Effector memory CD4-positive, alpha-beta T cell (primary cell): ENCODE measurements at regions not wholly inside any gene's neighbourhood (a gene's known extent, or its start where the extent isn't known, plus 50 kb on each side); places are given as distances from the start of the nearest gene placed in this dataset.
"Not testable (repeated sequence)": the region's sequence is repeated elsewhere in the genome, so short reads cannot be mapped to it uniquely, and the experiment has no call there.

Experiments
- DNase-seq, 3 donors: peaks; one replicate each; pipeline ENCODE4 v3.0.0-alpha.2; 2020
- H3K27ac ChIP-seq: 2 replicates; pipeline ENCODE4 v1.7.0; 2013; ENCODE audit warnings: mild to moderate bottlenecking, low read length, moderate library complexity; ENCODE audit not compliant: insufficient read depth, poor library complexity, severe bottlenecking
- H3K27me3 ChIP-seq: replicated peaks from 2 replicates; pipeline ENCODE4 v1.7.0; 2013; ENCODE audit warnings: mild to moderate bottlenecking, low read length; ENCODE audit not compliant: insufficient read depth, control insufficient read depth, poor library complexity, severe bottlenecking
- H3K36me3 ChIP-seq: 2 replicates; pipeline ENCODE4 v1.7.0; 2013; ENCODE audit warnings: mild to moderate bottlenecking, low read length, moderate library complexity; ENCODE audit not compliant: control insufficient read depth, insufficient read depth
- H3K4me1 ChIP-seq: 2 replicates; pipeline ENCODE4 v1.7.0; 2013; ENCODE audit warnings: low read length, mild to moderate bottlenecking; ENCODE audit not compliant: control insufficient read depth, insufficient read depth, poor library complexity, severe bottlenecking
- H3K4me3 ChIP-seq: 2 replicates; pipeline ENCODE4 v1.7.0; 2013; ENCODE audit warnings: low read length, low read depth, mild to moderate bottlenecking; ENCODE audit not compliant: insufficient read depth, poor library complexity, severe bottlenecking
- H3K9me3 ChIP-seq: 2 replicates; pipeline ENCODE4 v1.7.0; 2013; ENCODE audit warnings: mild to moderate bottlenecking, low read length, moderate library complexity; ENCODE audit not compliant: control insufficient read depth

GRCh38 chr9:42239445-42240260 lies 56.2 kb downstream of the SPATA31A6 start:
- H3K27me3 ChIP-seq, H3K9me3 ChIP-seq, H3K4me3 ChIP-seq, H3K36me3 ChIP-seq, DNase-seq, H3K27ac ChIP-seq, H3K4me1 ChIP-seq: not testable (repeated sequence)

DNA sequence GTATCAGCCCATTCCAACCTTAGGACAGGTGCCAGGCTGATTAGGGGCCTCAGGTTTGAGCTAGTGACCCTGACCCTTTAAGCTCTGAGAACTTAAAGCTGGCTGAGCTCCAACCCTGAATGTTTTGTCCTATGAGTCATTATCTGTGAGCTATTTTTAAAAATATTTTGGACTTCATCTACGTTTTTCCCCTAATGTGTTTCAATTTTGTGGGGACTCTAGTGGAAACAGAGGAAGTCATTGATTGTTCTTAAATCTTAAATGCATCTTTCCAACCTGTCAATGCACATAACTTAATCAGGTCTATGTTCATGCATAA lies 56.8 kb downstream of the SPATA31A6 start:
- not testable (repeated sequence) for H3K4me3 ChIP-seq, H3K4me1 ChIP-seq, H3K9me3 ChIP-seq, H3K27me3 ChIP-seq, DNase-seq, H3K27ac ChIP-seq, H3K36me3 ChIP-seq

DNA sequence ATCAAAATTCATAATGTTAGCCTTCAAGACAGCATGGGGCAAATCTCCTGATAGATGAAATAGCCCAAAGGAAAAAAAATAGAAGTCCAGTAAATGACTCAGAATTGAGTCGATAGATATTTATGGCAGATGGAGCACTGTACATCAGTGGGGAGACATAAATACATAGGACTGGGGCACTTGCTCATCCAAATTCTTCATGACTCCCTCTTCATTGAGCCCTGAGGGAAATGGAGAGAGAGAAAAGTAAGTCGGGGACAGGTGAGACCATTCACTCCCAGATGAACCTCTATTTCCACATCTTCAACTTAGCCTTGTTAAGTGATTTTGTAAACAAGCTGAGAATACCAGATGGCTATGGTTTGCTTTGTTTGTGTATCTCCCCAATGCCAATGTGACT lies 59.8 kb downstream of the SPATA31A6 start:
- H3K4me1 ChIP-seq, H3K36me3 ChIP-seq, H3K27ac ChIP-seq, H3K27me3 ChIP-seq, H3K9me3 ChIP-seq, DNase-seq, H3K4me3 ChIP-seq: not testable (repeated sequence)

DNA sequence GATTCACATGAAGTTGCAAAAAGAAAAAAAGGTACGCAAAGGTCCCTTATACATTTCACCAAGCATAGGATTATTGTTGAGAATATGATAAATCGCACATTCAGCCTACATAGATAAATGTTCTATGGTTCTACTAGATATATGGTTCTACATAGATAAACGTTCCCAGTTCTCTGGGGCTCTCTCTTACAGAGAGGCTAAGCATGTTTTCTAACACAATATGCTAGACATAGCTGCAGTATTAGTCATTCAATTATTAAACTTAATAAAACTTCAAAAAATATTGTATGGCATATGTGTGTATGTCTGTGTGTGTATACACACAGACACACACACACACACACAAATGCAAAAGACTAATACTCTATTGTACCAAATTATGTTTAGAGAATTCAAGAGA lies 60.4 kb downstream of the SPATA31A6 start:
- H3K4me3 ChIP-seq, H3K9me3 ChIP-seq, H3K27ac ChIP-seq, H3K4me1 ChIP-seq, H3K36me3 ChIP-seq, DNase-seq, H3K27me3 ChIP-seq: not testable (repeated sequence)

GRCh38 chr9:42268729-42269128 lies 85.3 kb downstream of the SPATA31A6 start:
- not testable (repeated sequence) for H3K4me3 ChIP-seq, H3K36me3 ChIP-seq, H3K9me3 ChIP-seq, H3K27ac ChIP-seq, DNase-seq, H3K27me3 ChIP-seq, H3K4me1 ChIP-seq

GRCh38 chr9:42269171-42269570 lies 85.7 kb downstream of the SPATA31A6 start:
- H3K4me3 ChIP-seq, DNase-seq, H3K36me3 ChIP-seq, H3K27ac ChIP-seq, H3K4me1 ChIP-seq, H3K9me3 ChIP-seq, H3K27me3 ChIP-seq: not testable (repeated sequence)

DNA sequence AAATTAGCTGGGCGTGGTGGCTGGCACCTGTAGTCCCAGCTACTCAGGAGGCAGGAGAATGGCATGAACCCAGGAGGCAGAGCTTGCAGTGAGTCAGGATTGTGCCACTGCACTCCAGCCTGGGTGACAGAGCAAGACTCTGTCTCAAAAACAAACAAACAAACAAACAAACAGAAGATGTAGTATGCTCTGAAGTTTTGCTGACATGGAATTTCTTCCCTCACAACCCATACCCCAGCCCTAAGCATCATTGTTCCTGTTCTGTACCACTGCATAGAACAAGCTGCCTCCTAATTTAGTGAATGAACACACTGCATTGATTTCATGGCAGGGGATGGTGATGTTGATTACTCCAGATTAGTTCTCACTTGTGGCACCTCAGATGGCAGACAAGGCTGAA lies 89.7 kb downstream of the SPATA31A6 start:
- H3K4me3 ChIP-seq, H3K36me3 ChIP-seq, H3K27me3 ChIP-seq, DNase-seq, H3K4me1 ChIP-seq, H3K27ac ChIP-seq, H3K9me3 ChIP-seq: not testable (repeated sequence)

DNA sequence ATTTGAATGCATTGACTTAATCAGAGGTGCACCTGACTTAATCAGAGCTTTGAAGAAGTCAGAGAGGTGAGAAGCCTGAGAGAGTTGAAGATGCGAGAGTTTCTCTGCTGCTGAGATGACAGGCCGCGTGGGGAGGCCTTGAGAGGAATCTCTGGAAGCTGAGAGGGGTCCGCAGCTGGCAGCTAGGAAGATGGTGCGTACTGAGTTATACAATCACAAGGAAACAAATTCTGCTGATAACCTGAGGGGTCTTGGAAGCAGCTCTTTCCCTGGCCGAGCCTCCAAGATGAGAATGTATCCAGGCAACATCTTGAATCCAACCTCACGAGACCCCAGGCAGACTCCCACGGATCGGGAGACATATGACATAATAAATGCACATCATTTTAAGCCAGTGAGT lies 91.7 kb downstream of the SPATA31A6 start:
- Histone ChIP-seq H3K4me1 (no peaks in the 10 kb centered on the region), H3K9me3 (no peaks in the 10 kb centered on the region), H3K27me3 (no peaks in the 10 kb centered on the region), H3K4me3 (no peak overlapping the region), H3K36me3 (no peaks in the 10 kb centered on the region), H3K27ac (no peak overlapping the region)
- no peak for DNase-seq

GRCh38 chr9:42282531-42283178 lies 99.2 kb downstream of the SPATA31A6 start:
- not testable (repeated sequence) for H3K4me3 ChIP-seq, H3K4me1 ChIP-seq, H3K9me3 ChIP-seq, H3K27me3 ChIP-seq, H3K36me3 ChIP-seq, DNase-seq, H3K27ac ChIP-seq

DNA sequence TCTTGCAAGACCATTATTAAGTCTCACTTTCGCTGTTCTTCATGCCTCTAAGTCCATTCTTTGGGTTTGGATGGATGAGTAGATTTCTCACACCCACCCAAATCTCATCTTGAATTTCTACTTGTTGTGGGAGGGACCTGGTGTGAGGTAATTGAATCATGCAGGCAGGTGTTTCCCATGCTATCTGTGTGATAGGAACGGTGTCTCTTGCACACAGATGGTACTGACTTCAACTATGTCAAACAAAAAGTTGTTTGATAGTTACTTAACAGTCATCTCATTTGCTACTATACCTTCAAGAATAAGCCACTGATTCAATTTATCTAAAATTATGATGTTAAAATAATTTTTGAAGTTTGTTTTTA lies 99.7 kb downstream of the SPATA31A6 start:
- not testable (repeated sequence) for H3K36me3 ChIP-seq, H3K4me1 ChIP-seq, H3K9me3 ChIP-seq, DNase-seq, H3K27me3 ChIP-seq, H3K4me3 ChIP-seq, H3K27ac ChIP-seq
